Tibial nerve (tissue), 3 donors: ENCODE measurements at regions not wholly inside any gene's neighbourhood (a gene's known extent, or its start where the extent isn't known, plus 50 kb on each side); places are given as distances from the start of the nearest gene placed in this dataset.

Source experiments
- POLR2A ChIP-seq, 2 donors: fragments of 450-650 bp; IDR thresholded peaks; one replicate each; pipeline ENCODE4 v1.6.1; 2017; ENCODE audit warnings: antibody characterized with exemption in 2 of 2, mild to moderate bottlenecking in 2 of 2, moderate library complexity in 2 of 2
- TF ChIP-seq, protein P1 (sequence below), 5 experiments: fragments of 200-600 bp in 3 of 5; fragments of 450-650 bp in 2 of 5; sonication (generic) in 3 of 5; IDR thresholded peaks; one replicate each; pipeline ENCODE4 v1.5.1; 2016 to 2019; ENCODE audit warnings: antibody characterized with exemption in 5 of 5, mild to moderate bottlenecking in 3 of 5, moderate library complexity in 2 of 5

DNA sequence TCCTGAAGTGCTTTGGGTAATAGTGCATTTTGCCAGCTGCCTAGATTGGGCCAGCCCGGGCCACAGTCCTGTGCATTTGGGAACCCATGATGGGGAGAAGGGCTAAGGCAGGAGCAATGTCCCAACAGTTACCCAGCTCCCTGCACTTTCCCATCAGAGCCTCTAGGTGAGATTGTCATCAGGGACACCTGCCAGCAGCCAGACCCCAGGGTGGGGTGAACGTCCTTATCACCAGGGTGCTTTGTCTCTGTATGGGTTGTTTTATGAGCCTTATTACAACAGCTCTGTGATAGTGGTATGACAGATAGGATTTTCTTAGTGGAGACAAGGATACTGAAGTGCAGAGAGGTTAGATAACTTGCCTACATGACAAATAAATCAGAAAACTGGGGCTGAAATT lies 365.7 kb downstream of the OSTF1 start:
- TF ChIP-seq, protein P1, sequence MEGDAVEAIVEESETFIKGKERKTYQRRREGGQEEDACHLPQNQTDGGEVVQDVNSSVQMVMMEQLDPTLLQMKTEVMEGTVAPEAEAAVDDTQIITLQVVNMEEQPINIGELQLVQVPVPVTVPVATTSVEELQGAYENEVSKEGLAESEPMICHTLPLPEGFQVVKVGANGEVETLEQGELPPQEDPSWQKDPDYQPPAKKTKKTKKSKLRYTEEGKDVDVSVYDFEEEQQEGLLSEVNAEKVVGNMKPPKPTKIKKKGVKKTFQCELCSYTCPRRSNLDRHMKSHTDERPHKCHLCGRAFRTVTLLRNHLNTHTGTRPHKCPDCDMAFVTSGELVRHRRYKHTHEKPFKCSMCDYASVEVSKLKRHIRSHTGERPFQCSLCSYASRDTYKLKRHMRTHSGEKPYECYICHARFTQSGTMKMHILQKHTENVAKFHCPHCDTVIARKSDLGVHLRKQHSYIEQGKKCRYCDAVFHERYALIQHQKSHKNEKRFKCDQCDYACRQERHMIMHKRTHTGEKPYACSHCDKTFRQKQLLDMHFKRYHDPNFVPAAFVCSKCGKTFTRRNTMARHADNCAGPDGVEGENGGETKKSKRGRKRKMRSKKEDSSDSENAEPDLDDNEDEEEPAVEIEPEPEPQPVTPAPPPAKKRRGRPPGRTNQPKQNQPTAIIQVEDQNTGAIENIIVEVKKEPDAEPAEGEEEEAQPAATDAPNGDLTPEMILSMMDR (IDR thresholded peaks at IDR 0.05) = no peak
- no peak for TF ChIP-seq POLR2A (IDR thresholded peaks at IDR 0.05)
